ENCODE measurements at regions not wholly inside any gene's neighbourhood (a gene's known extent, or its start where the extent isn't known, plus 50 kb on each side); places are given as distances from the start of the nearest gene placed in this dataset.

DNA sequence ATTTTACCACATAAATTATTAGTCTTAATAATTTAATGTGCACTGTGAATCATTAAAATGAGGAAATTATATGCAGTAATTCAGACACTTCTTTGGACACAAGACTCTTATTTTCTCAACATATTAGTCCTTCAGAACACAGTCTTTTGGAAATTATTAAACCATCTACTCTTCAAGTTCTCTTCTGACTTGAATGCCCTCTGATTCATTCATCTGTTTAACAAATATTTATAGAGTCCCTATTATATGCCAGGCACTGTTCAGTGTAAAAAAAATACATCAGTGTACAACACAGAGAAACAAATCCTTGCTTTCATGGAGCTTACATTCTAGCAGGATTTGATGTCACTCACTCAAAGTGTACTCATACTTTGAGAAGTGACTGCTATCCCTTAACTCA is 163.4 kb upstream of the IL12B start (continued):
- TF ChIP-seq KLF6 (CRISPR knock-in tag; IDR thresholded peaks at IDR 0.05; ENCODE audit: borderline replicate concordance), result no peak
- TF ChIP-seq YY1 (IDR thresholded peaks at IDR 0.05; ENCODE audit: borderline replicate concordance in 1 of 3, control insufficient read depth in 1 of 3, extremely low read depth in 1 of 3, insufficient read depth in 3 of 3, insufficient read length in 1 of 3, insufficient replicate concordance in 2 of 3, low read depth in 1 of 3, low read length in 2 of 3), result no peak
- TF ChIP-seq NRF1 (conservative IDR thresholded peaks at IDR 0.05 in 1 of 2, IDR thresholded peaks at IDR 0.05 in 1 of 2), result no peak
- TF ChIP-seq, protein P1, sequence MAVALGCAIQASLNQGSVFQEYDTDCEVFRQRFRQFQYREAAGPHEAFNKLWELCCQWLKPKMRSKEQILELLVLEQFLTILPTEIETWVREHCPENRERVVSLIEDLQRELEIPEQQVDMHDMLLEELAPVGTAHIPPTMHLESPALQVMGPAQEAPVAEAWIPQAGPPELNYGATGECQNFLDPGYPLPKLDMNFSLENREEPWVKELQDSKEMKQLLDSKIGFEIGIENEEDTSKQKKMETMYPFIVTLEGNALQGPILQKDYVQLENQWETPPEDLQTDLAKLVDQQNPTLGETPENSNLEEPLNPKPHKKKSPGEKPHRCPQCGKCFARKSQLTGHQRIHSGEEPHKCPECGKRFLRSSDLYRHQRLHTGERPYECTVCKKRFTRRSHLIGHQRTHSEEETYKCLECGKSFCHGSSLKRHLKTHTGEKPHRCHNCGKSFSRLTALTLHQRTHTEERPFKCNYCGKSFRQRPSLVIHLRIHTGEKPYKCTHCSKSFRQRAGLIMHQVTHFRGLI (CRISPR knock-in tag; IDR thresholded peaks at IDR 0.05), result no peak

DNA sequence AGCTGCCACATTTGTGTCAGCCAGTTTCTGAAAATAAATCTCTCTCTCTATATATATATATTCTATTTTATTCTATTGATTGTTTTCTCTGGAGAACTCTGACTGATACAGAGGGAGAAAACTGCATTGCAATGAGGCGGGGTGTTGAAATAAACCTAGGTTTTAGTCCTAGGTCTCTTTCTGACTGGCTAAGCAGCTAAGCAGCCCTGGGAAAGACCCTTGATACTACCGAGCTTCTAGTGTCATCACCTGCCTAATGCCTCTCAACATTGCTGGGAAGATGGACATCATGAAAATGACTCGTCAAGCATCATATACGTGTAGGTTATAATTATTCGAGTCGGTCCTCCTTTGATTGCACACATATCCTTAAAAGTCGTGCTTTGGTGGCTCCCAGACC is 166.5 kb upstream of the IL12B start:
- WGBS (ENCODE audit: insufficient coverage, low coverage, missing lambda C conversion rate), result 1% methylated on average over 7 of the region's 7 CpGs
- no peak for TF ChIP-seq ZNF696 (CRISPR knock-in tag; conservative IDR thresholded peaks at IDR 0.05)
- no peak for TF ChIP-seq TCF7L2 (IDR thresholded peaks at IDR 0.05; ENCODE audit: low read depth, low read length)
- no peak for TF ChIP-seq CBX1 (IDR thresholded peaks at IDR 0.05; ENCODE audit: low read depth)
- no peak for TF ChIP-seq ZNF589 (CRISPR knock-in tag; IDR thresholded peaks at IDR 0.05; ENCODE audit: low read depth)
- TF ChIP-seq ZNF143 (CRISPR knock-in tag; IDR thresholded peaks at IDR 0.05), result no peak
- TF ChIP-seq MCM5 (IDR thresholded peaks at IDR 0.05; ENCODE audit: low read depth), result no peak
- TF ChIP-seq NR2C1 (IDR thresholded peaks at IDR 0.05), result no peak
- no peak for TF ChIP-seq NR2C1 (tag; IDR thresholded peaks at IDR 0.05)
- TF ChIP-seq, protein P2, sequence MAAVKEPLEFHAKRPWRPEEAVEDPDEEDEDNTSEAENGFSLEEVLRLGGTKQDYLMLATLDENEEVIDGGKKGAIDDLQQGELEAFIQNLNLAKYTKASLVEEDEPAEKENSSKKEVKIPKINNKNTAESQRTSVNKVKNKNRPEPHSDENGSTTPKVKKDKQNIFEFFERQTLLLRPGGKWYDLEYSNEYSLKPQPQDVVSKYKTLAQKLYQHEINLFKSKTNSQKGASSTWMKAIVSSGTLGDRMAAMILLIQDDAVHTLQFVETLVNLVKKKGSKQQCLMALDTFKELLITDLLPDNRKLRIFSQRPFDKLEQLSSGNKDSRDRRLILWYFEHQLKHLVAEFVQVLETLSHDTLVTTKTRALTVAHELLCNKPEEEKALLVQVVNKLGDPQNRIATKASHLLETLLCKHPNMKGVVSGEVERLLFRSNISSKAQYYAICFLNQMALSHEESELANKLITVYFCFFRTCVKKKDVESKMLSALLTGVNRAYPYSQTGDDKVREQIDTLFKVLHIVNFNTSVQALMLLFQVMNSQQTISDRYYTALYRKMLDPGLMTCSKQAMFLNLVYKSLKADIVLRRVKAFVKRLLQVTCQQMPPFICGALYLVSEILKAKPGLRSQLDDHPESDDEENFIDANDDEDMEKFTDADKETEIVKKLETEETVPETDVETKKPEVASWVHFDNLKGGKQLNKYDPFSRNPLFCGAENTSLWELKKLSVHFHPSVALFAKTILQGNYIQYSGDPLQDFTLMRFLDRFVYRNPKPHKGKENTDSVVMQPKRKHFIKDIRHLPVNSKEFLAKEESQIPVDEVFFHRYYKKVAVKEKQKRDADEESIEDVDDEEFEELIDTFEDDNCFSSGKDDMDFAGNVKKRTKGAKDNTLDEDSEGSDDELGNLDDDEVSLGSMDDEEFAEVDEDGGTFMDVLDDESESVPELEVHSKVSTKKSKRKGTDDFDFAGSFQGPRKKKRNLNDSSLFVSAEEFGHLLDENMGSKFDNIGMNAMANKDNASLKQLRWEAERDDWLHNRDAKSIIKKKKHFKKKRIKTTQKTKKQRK (IDR thresholded peaks at IDR 0.05; ENCODE audit: borderline replicate concordance, low read depth, low read length), result no peak
- no peak for TF ChIP-seq PCBP2 (IDR thresholded peaks at IDR 0.05; ENCODE audit: low read depth, low read length, poor library complexity, severe bottlenecking)
- no peak for TF ChIP-seq ELF4 (CRISPR knock-in tag; IDR thresholded peaks at IDR 0.05)
- TF ChIP-seq ETS2 (tag; IDR thresholded peaks at IDR 0.05; ENCODE audit: borderline replicate concordance, poor library complexity, severe bottlenecking), result no peak

More for the DNA sequence above, 166.5 kb upstream of the IL12B start:
- H4K20me1 ChIP-seq (replicated peaks; ENCODE audit: control insufficient read depth, insufficient read depth, low read length), result no peaks in the 10 kb centered on the region
- CTCF ChIA-PET (ENCODE audit: low intra/inter-chr PET ratio), result no interaction called here
- in situ Hi-C loops (cut with MboI), result no loop called here
- no peak overlapping the region for H2AFZ ChIP-seq (ENCODE audit: low read depth, low read length)
- H3K9me1 ChIP-seq (ENCODE audit: control insufficient read depth, insufficient read depth, low read length), result no peaks in the 10 kb centered on the region
- no peak overlapping the region for H3K4me3 ChIP-seq
- no TSS peak for BruUV-seq (replicated peaks)
- intact Hi-C loops (cut with micrococcal nuclease), result no loop called here
- POLR2A ChIA-PET, result interaction anchor here (1.0 kb wide), 1 partner anchor 10 kb away, joined by 3 read pairs; no protein-coding TSS in a partner anchor
- ATAC-seq (no peak), DNase-seq (ENCODE audit: extremely low read depth in 1 of 4, low spot score in 3 of 4) (no peak), FAIRE-seq (no peak)
- no peaks in the 10 kb centered on the region for H3K36me3 ChIP-seq (ENCODE audit: control insufficient read depth, insufficient read depth, low read length)
- H3K4me2 ChIP-seq (ENCODE audit: insufficient read depth, low read length), result no peak overlapping the region
- no peaks in the 10 kb centered on the region; a peak in 1 of 5 replicates for H3K27me3 ChIP-seq (ENCODE audit: control insufficient read depth in 2 of 2, insufficient read depth in 2 of 2, low read length in 2 of 2)
- no peaks in the 10 kb centered on the region for H3K4me1 ChIP-seq (replicated peaks in 1 of 2; ENCODE audit: control insufficient read depth in 2 of 2, insufficient read depth in 2 of 2, low read length in 2 of 2)
- no peaks in the 10 kb centered on the region for H3K9me3 ChIP-seq (replicated peaks; ENCODE audit: control insufficient read depth, insufficient read depth, low read depth, low read length)
- no peak overlapping the region for H3K9ac ChIP-seq (ENCODE audit: insufficient read depth in 1 of 2, low read depth in 2 of 2, low read length in 2 of 2)
- no peaks in the 10 kb centered on the region for H3K79me2 ChIP-seq (ENCODE audit: control insufficient read depth, insufficient read depth, low read length)
- H3K27ac ChIP-seq (ENCODE audit: extremely low read depth, low read depth, low read length), result no peak overlapping the region
